H9 (cell line): ENCODE measurements at regions not wholly inside any gene's neighbourhood (a gene's known extent, or its start where the extent isn't known, plus 50 kb on each side); places are given as distances from the start of the nearest gene placed in this dataset.

ENCODE experiments used
- DNase-seq: peaks from one replicate; pipeline ENCODE4 v3.0.0-alpha.2; 2017
- H2AFZ ChIP-seq: one replicate; pipeline ENCODE4 v1.6.1; 2013; ENCODE audit warnings: mild to moderate bottlenecking, low read length, control low read depth, moderate library complexity
- H2AK5ac ChIP-seq: 2 replicates; pipeline ENCODE4 v1.6.1; 2013; ENCODE audit warnings: low read length, control low read depth, mixed read lengths; ENCODE audit not compliant: insufficient read length
- H2BK120ac ChIP-seq: one replicate; pipeline ENCODE4 v1.6.1; 2013; ENCODE audit warnings: low read depth, mild to moderate bottlenecking, low read length, control low read depth, inconsistent platforms; ENCODE audit not compliant: poor library complexity, severe bottlenecking
- H2BK12ac ChIP-seq: 2 replicates; pipeline ENCODE4 v1.6.1; 2013; ENCODE audit warnings: low read length, control low read depth, mixed read lengths, low read depth; ENCODE audit not compliant: insufficient read length
- H2BK15ac ChIP-seq: 2 replicates; pipeline ENCODE4 v1.6.1; 2013; ENCODE audit warnings: low read depth, low read length, control low read depth
- H2BK20ac ChIP-seq: one replicate; pipeline ENCODE4 v1.6.1; 2013; ENCODE audit warnings: low read depth, mild to moderate bottlenecking, low read length, control low read depth, inconsistent platforms; ENCODE audit not compliant: poor library complexity, severe bottlenecking
- H2BK5ac ChIP-seq: 2 replicates; pipeline ENCODE4 v1.6.1; 2013; ENCODE audit warnings: low read length, control low read depth, mixed read lengths; ENCODE audit not compliant: insufficient read length
- H3K14ac ChIP-seq: 2 replicates; pipeline ENCODE4 v1.6.1; 2013; ENCODE audit warnings: low read length, control low read depth; ENCODE audit not compliant: insufficient read depth
- H3K18ac ChIP-seq: 2 replicates; pipeline ENCODE4 v1.6.1; 2013; ENCODE audit warnings: low read depth, mild to moderate bottlenecking, mixed read lengths, low read length, control low read depth; ENCODE audit not compliant: insufficient read length
- H3K23ac ChIP-seq: 2 replicates; pipeline ENCODE4 v1.6.1; 2013; ENCODE audit warnings: low read length, control low read depth, mixed read lengths, low read depth; ENCODE audit not compliant: insufficient read length
- H3K23me2 ChIP-seq: 2 replicates; pipeline ENCODE4 v1.6.1; 2013; ENCODE audit warnings: low read depth, mild to moderate bottlenecking, mixed read lengths, low read length, control low read depth; ENCODE audit not compliant: insufficient read length, poor library complexity, severe bottlenecking
- H3K27ac ChIP-seq: 2 replicates; pipeline ENCODE4 v1.5.1; 2013; ENCODE audit warnings: low read length, control low read depth, mixed read lengths, low read depth; ENCODE audit not compliant: insufficient read length
- H3K27me3 ChIP-seq: 2 replicates; pipeline ENCODE4 v1.6.1; 2013; ENCODE audit warnings: low read length, control low read depth, inconsistent platforms; ENCODE audit not compliant: insufficient read depth
- H3K4ac ChIP-seq: 2 replicates; pipeline ENCODE4 v1.6.1; 2013; ENCODE audit warnings: low read depth, mild to moderate bottlenecking, control low read depth, inconsistent platforms, low read length, moderate library complexity
- H3K4me1 ChIP-seq: 2 replicates; pipeline ENCODE4 v1.6.1; 2013; ENCODE audit warnings: low read length, control low read depth, inconsistent platforms; ENCODE audit not compliant: insufficient read depth
- H3K4me2 ChIP-seq: 2 replicates; pipeline ENCODE4 v1.6.1; 2013; ENCODE audit warnings: low read length, control low read depth, mixed read lengths; ENCODE audit not compliant: insufficient read length, insufficient read depth
- H3K56ac ChIP-seq: 2 replicates; pipeline ENCODE4 v1.6.1; 2013; ENCODE audit warnings: low read depth, mild to moderate bottlenecking, mixed read lengths, low read length, control low read depth; ENCODE audit not compliant: insufficient read length
- H3K79me1 ChIP-seq: 2 replicates; pipeline ENCODE4 v1.6.1; 2013; ENCODE audit warnings: low read depth, mild to moderate bottlenecking, moderate library complexity, low read length, control low read depth, inconsistent platforms; ENCODE audit not compliant: insufficient read depth, poor library complexity, severe bottlenecking
- H3K79me2 ChIP-seq: 2 replicates; pipeline ENCODE4 v1.6.1; 2013; ENCODE audit warnings: low read length, control low read depth, inconsistent platforms; ENCODE audit not compliant: insufficient read depth
- H3K9ac ChIP-seq: 2 replicates; pipeline ENCODE4 v1.6.1; 2013; ENCODE audit warnings: low read length, control low read depth, mixed read lengths; ENCODE audit not compliant: insufficient read length; ENCODE audit errors: extremely low read depth
- H3K9me3 ChIP-seq: one replicate; pipeline ENCODE4 v1.6.1; 2013; ENCODE audit warnings: low read depth, low read length, inconsistent platforms; ENCODE audit not compliant: control insufficient read depth
- H3T11ph ChIP-seq: one replicate; pipeline ENCODE4 v1.6.1; 2013; ENCODE audit warnings: mild to moderate bottlenecking, low read length, control low read depth, inconsistent platforms
- H4K20me1 ChIP-seq: one replicate; pipeline ENCODE4 v1.6.1; 2013; ENCODE audit not compliant: control insufficient read depth, insufficient read length, insufficient read depth
- H4K5ac ChIP-seq: 2 replicates; pipeline ENCODE4 v1.6.1; 2013; ENCODE audit warnings: low read depth, mild to moderate bottlenecking, mixed read lengths, low read length, control low read depth; ENCODE audit not compliant: insufficient read length
- H4K8ac ChIP-seq: replicated peaks from 2 replicates; pipeline ENCODE4 v1.6.1; 2013; ENCODE audit warnings: low read length, control low read depth, mixed read lengths, low read depth; ENCODE audit not compliant: insufficient read length
- H4K91ac ChIP-seq: 2 replicates; pipeline ENCODE4 v1.6.1; 2013; ENCODE audit warnings: low read depth, mild to moderate bottlenecking, moderate library complexity, mixed read lengths, low read length, control low read depth; ENCODE audit not compliant: insufficient read length
- H3K27ac Mint-ChIP-seq, 3 experiments: 2 replicates in 2 of 3; 3 replicates in 1 of 3; pipeline ENCODE4 v1.8.0; 2020 to 2021; ENCODE audit warnings: mixed read lengths in 3 of 3, mild to moderate bottlenecking in 1 of 3, moderate library complexity in 1 of 3
- H3K27me3 Mint-ChIP-seq: 2 replicates; pipeline ENCODE4 v1.8.0; 2021; ENCODE audit warnings: low read depth, mild to moderate bottlenecking, moderate library complexity, mixed read lengths
- H3K36me3 Mint-ChIP-seq, 3 experiments: 2 replicates in 2 of 3; 3 replicates in 1 of 3; pipeline ENCODE4 v1.8.0; 2020 to 2021; ENCODE audit warnings: low read depth in 3 of 3, mixed read lengths in 3 of 3; ENCODE audit not compliant: insufficient read depth in 1 of 3
- H3K4me1 Mint-ChIP-seq, 2 experiments: 2 replicates each; pipeline ENCODE4 v1.8.0; 2020; ENCODE audit warnings: mixed read lengths in 2 of 2
- H3K4me3 Mint-ChIP-seq, 2 experiments: 2 replicates in 1 of 2; 3 replicates in 1 of 2; pipeline ENCODE4 v1.8.0; 2020 to 2021; ENCODE audit warnings: mild to moderate bottlenecking in 2 of 2, mixed read lengths in 2 of 2, moderate library complexity in 1 of 2
- H3K9me3 Mint-ChIP-seq, 2 experiments: 2 replicates in 1 of 2; 3 replicates in 1 of 2; pipeline ENCODE4 v1.8.0; 2020; ENCODE audit warnings: mild to moderate bottlenecking in 2 of 2, mixed read lengths in 2 of 2, moderate library complexity in 1 of 2
- CTCF ChIP-seq: fragments of 200-600 bp; sonication (generic); conservative IDR thresholded peaks from 3 replicates; pipeline ENCODE4 v1.8.0; 2021; ENCODE audit warnings: antibody characterized with exemption, mild to moderate bottlenecking
- WGBS: extraction: QIAGEN DNeasy Blood & Tissue Kit; methylation state at CpG from one replicate; pipeline ENCODE4 v1.1.7; 2013; ENCODE audit warnings: missing lambda C conversion rate, low lambda C conversion rate, mixed read lengths; ENCODE audit not compliant: insufficient read length; ENCODE audit errors: extremely low coverage; 5-methylcytosine and 5-hydroxymethylcytosine counted together

- no peak overlapping the region for H3T11ph ChIP-seq
- no peak overlapping the region for H2AK5ac ChIP-seq
- H4K91ac ChIP-seq, result no peak overlapping the region
- no peaks in the 10 kb centered on the region for H3K9me3 ChIP-seq
- H2BK12ac ChIP-seq, result no peak overlapping the region
- H4K8ac ChIP-seq, result no peak overlapping the region
- no peak for TF ChIP-seq CTCF
- no peak overlapping the region for H3K56ac ChIP-seq
- H2BK5ac ChIP-seq, result no peak overlapping the region
- Mint-ChIP-seq H3K27ac (no peak overlapping the region), H3K9me3 (no peaks in the 10 kb centered on the region; a peak in 2 of 5 replicates), H3K36me3 (no peaks in the 10 kb centered on the region), H3K27me3 (peaks cover 18% of the 10 kb centered on the region), H3K4me1 (peaks cover 12 to 22% of the 10 kb centered on the region in 2 experiments), H3K4me3 (no peak overlapping the region)
- no peaks in the 10 kb centered on the region for H4K20me1 ChIP-seq
- no peak overlapping the region for H2AFZ ChIP-seq
- H3K9ac ChIP-seq, result no peak overlapping the region
- H3K27me3 ChIP-seq, result no peaks in the 10 kb centered on the region
- H2BK20ac ChIP-seq, result no peak overlapping the region
- no peak for DNase-seq
- H3K27ac ChIP-seq, result no peak overlapping the region
- no peak overlapping the region for H3K14ac ChIP-seq
- no peak overlapping the region for H3K4me2 ChIP-seq
- no peak overlapping the region for H3K4ac ChIP-seq
- H3K18ac ChIP-seq, result no peak overlapping the region
- no peak overlapping the region for H4K5ac ChIP-seq
- no peaks in the 10 kb centered on the region for H3K4me1 ChIP-seq
- WGBS, result no CpG with 5 or more reads among the region's 1 CpG
- no peaks in the 10 kb centered on the region for H3K23me2 ChIP-seq
- H2BK120ac ChIP-seq, result no peak overlapping the region
- no peaks in the 10 kb centered on the region for H3K79me1 ChIP-seq
- no peaks in the 10 kb centered on the region for H3K79me2 ChIP-seq
- H2BK15ac ChIP-seq, result no peak overlapping the region
- H3K23ac ChIP-seq, result no peak overlapping the region
These were observed 58.1 kb upstream of the SORCS3 start for GRCh38 chr10:104582966-104583365.
